Thoracic aorta (tissue), 2 donors: ENCODE measurements at regions not wholly inside any gene's neighbourhood (a gene's known extent, or its start where the extent isn't known, plus 50 kb on each side); places are given as distances from the start of the nearest gene placed in this dataset.
"Not testable (repeated sequence)": the region's sequence is repeated elsewhere in the genome, so short reads cannot be mapped to it uniquely, and the experiment has no call there.

Experiments used
- ATAC-seq: fragments of 150-250 bp; one replicate; pipeline ENCODE4 v1.8.0; 2017; ENCODE audit warnings: low read depth; ENCODE audit not compliant: insufficient number of reproducible peaks, low FRiP score
- DNase-seq: peaks from one replicate; pipeline ENCODE4 v3.0.0-alpha.2; 2020; ENCODE audit warnings: low spot score
- H3K27ac ChIP-seq, 2 donors: fragments of 200-600 bp; sonication (generic); 1 replicate in 1 of 2; 2 replicates in 1 of 2; pipeline ENCODE4 v1.5.1; 2016; ENCODE audit warnings: mild to moderate bottlenecking in 2 of 2, moderate library complexity in 2 of 2
- H3K27me3 ChIP-seq: fragments of 200-600 bp; sonication (generic); replicated peaks from 2 replicates; pipeline ENCODE4 v1.6.0; 2016; ENCODE audit warnings: mild to moderate bottlenecking; ENCODE audit not compliant: insufficient read depth
- H3K36me3 ChIP-seq: fragments of 200-600 bp; sonication (generic); one replicate; pipeline ENCODE4 v1.5.1; 2016
- H3K4me1 ChIP-seq, 2 donors: fragments of 200-600 bp; sonication (generic); 1 replicate in 1 of 2; 2 replicates in 1 of 2; pipeline versions ENCODE4 v1.5.1 to v1.6.0; 2016; ENCODE audit warnings: low read depth in 2 of 2, mild to moderate bottlenecking in 1 of 2; ENCODE audit not compliant: control insufficient read depth in 1 of 2
- H3K4me3 ChIP-seq: fragments of 200-600 bp; sonication (generic); 2 replicates; pipeline ENCODE4 v1.5.1; 2016; ENCODE audit warnings: mild to moderate bottlenecking
- H3K9me3 ChIP-seq: fragments of 200-600 bp; sonication (generic); 2 replicates; pipeline ENCODE4 v1.5.1; 2016
- CTCF ChIP-seq: fragments of 200-600 bp; sonication (generic); IDR thresholded peaks from one replicate; pipeline ENCODE4 v1.5.1; 2019; ENCODE audit warnings: antibody characterized with exemption

GRCh38 chr9:33731142-33731541 is 64.2 kb upstream of the PRSS3 start:
- TF ChIP-seq CTCF = no peak
- no peaks in the 10 kb centered on the region for H3K4me1 ChIP-seq
- no peaks in the 10 kb centered on the region for H3K9me3 ChIP-seq
- no peak overlapping the region for H3K4me3 ChIP-seq
- no peaks in the 10 kb centered on the region for H3K36me3 ChIP-seq
- H3K27me3 ChIP-seq = no peaks in the 10 kb centered on the region
- DNase-seq (no peak), ATAC-seq (no peak)
- no peak overlapping the region for H3K27ac ChIP-seq

GRCh38 chr9:33731625-33732024 is 63.7 kb upstream of the PRSS3 start:
- Histone ChIP-seq H3K4me1 (no peaks in the 10 kb centered on the region), H3K36me3 (no peaks in the 10 kb centered on the region), H3K27ac (no peak overlapping the region), H3K4me3 (no peak overlapping the region), H3K27me3 (no peaks in the 10 kb centered on the region), H3K9me3 (no peaks in the 10 kb centered on the region)
- no peak for DNase-seq
- no peak for TF ChIP-seq CTCF
- no peak for ATAC-seq

- H3K27me3 ChIP-seq, H3K36me3 ChIP-seq, DNase-seq, ATAC-seq, H3K4me3 ChIP-seq, H3K9me3 ChIP-seq, H3K4me1 ChIP-seq, H3K27ac ChIP-seq: not testable (repeated sequence)
Observed at GRCh38 chr9:33734247-33734940, 61.0 kb upstream of the PRSS3 start.

- not testable (repeated sequence) for H3K36me3 ChIP-seq, ATAC-seq, DNase-seq, H3K4me1 ChIP-seq, H3K9me3 ChIP-seq, H3K27me3 ChIP-seq, H3K4me3 ChIP-seq, H3K27ac ChIP-seq
Observed at GRCh38 chr9:33734941-33735835, 60.2 kb upstream of the PRSS3 start.

- no peak for TF ChIP-seq CTCF
- H3K9me3 ChIP-seq = no peaks in the 10 kb centered on the region
- no peak overlapping the region for H3K4me3 ChIP-seq
- no peaks in the 10 kb centered on the region for H3K36me3 ChIP-seq
- no peaks in the 10 kb centered on the region for H3K4me1 ChIP-seq
- no peak for DNase-seq
- no peak for ATAC-seq
- H3K27ac ChIP-seq = no peak overlapping the region
- no peaks in the 10 kb centered on the region for H3K27me3 ChIP-seq
Observed at GRCh38 chr9:33737811-33738606, 57.4 kb upstream of the PRSS3 start.

- Histone ChIP-seq H3K4me3 (no peak overlapping the region), H3K27ac (no peak overlapping the region), H3K9me3 (no peaks in the 10 kb centered on the region), H3K36me3 (no peaks in the 10 kb centered on the region), H3K27me3 (no peaks in the 10 kb centered on the region), H3K4me1 (no peaks in the 10 kb centered on the region)
- DNase-seq (no peak), ATAC-seq (no peak)
- TF ChIP-seq CTCF = no peak
Observed at GRCh38 chr9:33739398-33739797, 56.0 kb upstream of the PRSS3 start.
